ENCODE measurements at regions not wholly inside any gene's neighbourhood (a gene's known extent, or its start where the extent isn't known, plus 50 kb on each side); places are given as distances from the start of the nearest gene placed in this dataset.
A peak's percentile ranks its signal among the peaks of the same experiment; 100 is the strongest.

- DNase-seq (peak in 1 of 4 donors; percentile 11), ATAC-seq (no peak)
- H3K4me1 ChIP-seq, result peaks cover 0 to 6% of the 10 kb centered on the region in 2 donors
- H3K4me3 ChIP-seq, result no peak overlapping the region
- H3K36me3 ChIP-seq, result no peaks in the 10 kb centered on the region
- H3K27ac ChIP-seq, result no peak overlapping the region
- TF ChIP-seq CTCF (IDR thresholded peaks at IDR 0.05), result no peak
- no peaks in the 10 kb centered on the region for H3K9me3 ChIP-seq
- intact Hi-C loops (cut with DNase I), result no loop called here
- H3K27me3 ChIP-seq, result peaks cover 0 to 77% of the 10 kb centered on the region in 2 donors
These were observed 147.8 kb downstream of the IRF8 start for GRCh38 chr16:86046667-86047270.

- no peak for TF ChIP-seq CTCF (IDR thresholded peaks at IDR 0.05)
- peak in 1 of 4 donors; percentile 15 for DNase-seq
- intact Hi-C loops (cut with DNase I), result no loop called here
- no peak overlapping the region for H3K4me3 ChIP-seq
- peaks cover 0 to 6% of the 10 kb centered on the region in 2 donors for H3K4me1 ChIP-seq
- H3K27ac ChIP-seq, result no peak overlapping the region
- no peaks in the 10 kb centered on the region for H3K9me3 ChIP-seq
- ATAC-seq, result no peak
- H3K27me3 ChIP-seq, result peaks cover 0 to 76% of the 10 kb centered on the region in 2 donors
- no peaks in the 10 kb centered on the region for H3K36me3 ChIP-seq
These were observed 149.3 kb downstream of the IRF8 start for GRCh38 chr16:86048221-86048620.

- Histone ChIP-seq H3K36me3 (no peaks in the 10 kb centered on the region), H3K27me3 (peaks cover 0 to 70% of the 10 kb centered on the region in 2 donors), H3K9me3 (no peaks in the 10 kb centered on the region), H3K27ac (no peak overlapping the region), H3K4me3 (no peak overlapping the region), H3K4me1 (peaks cover 0 to 6% of the 10 kb centered on the region in 2 donors)
- TF ChIP-seq CTCF (IDR thresholded peaks at IDR 0.05), result no peak
- DNase-seq (peak in 1 of 4 donors; percentile 28), ATAC-seq (no peak)
- intact Hi-C loops (cut with DNase I), result no loop called here
These were observed 150.1 kb downstream of the IRF8 start for GRCh38 chr16:86048882-86049585.

- intact Hi-C loops (cut with DNase I), result no loop called here
- peaks cover 0 to 6% of the 10 kb centered on the region in 2 donors for H3K4me1 ChIP-seq
- no peak for TF ChIP-seq CTCF (IDR thresholded peaks at IDR 0.05)
- no peak overlapping the region for H3K27ac ChIP-seq
- no peak overlapping the region for H3K4me3 ChIP-seq
- ATAC-seq (no peak), DNase-seq (peak in 1 of 4 donors; percentile 7)
- no peaks in the 10 kb centered on the region for H3K9me3 ChIP-seq
- peaks cover 0 to 65% of the 10 kb centered on the region in 2 donors for H3K27me3 ChIP-seq
- no peaks in the 10 kb centered on the region for H3K36me3 ChIP-seq
These were observed 150.7 kb downstream of the IRF8 start for GRCh38 chr16:86049641-86050040.

GRCh38 chr16:86050111-86050510 is 151.1 kb downstream of the IRF8 start:
- no peak overlapping the region for H3K27ac ChIP-seq
- H3K36me3 ChIP-seq, result no peaks in the 10 kb centered on the region
- peaks cover 0 to 6% of the 10 kb centered on the region in 2 donors for H3K4me1 ChIP-seq
- intact Hi-C loops (cut with DNase I), result no loop called here
- H3K9me3 ChIP-seq, result no peaks in the 10 kb centered on the region
- H3K27me3 ChIP-seq, result peaks cover 0 to 65% of the 10 kb centered on the region in 2 donors
- no peak for TF ChIP-seq CTCF (IDR thresholded peaks at IDR 0.05)
- DNase-seq (no peak), ATAC-seq (no peak)
- H3K4me3 ChIP-seq, result no peak overlapping the region
